Lower leg skin (tissue), 3 donors: ENCODE measurements at regions not wholly inside any gene's neighbourhood (a gene's known extent, or its start where the extent isn't known, plus 50 kb on each side); places are given as distances from the start of the nearest gene placed in this dataset.

Source experiments
- POLR2A ChIP-seq, 2 donors: fragments of 450-650 bp; IDR thresholded peaks; one replicate each; pipeline ENCODE4 v1.6.1; 2016 to 2017; ENCODE audit warnings: antibody characterized with exemption in 2 of 2, mild to moderate bottlenecking in 1 of 2, moderate library complexity in 1 of 2
- TF ChIP-seq, protein P1 (sequence below), 3 donors: fragments of 450-650 bp; IDR thresholded peaks; one replicate each; pipeline ENCODE4 v1.5.1; 2016; ENCODE audit warnings: antibody characterized with exemption in 3 of 3, mild to moderate bottlenecking in 3 of 3, moderate library complexity in 2 of 3

DNA sequence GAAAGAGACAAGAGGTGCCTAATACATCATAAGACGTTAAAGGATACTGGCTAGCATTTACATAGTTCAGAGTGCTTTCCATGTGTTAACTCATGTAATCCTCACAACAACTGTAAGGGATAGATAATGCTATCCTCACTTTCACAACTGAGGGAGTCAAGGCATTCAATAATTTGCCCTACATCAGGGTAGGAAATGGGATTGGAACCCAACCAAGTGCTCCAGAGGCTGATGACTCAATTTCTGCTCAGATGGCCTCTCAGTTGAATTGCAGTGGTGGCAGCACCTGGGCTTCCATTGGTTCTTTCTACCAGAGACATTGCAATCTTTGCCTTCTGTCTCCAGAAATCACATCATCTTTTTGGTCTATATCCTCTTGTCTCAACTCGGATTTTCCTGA lies 232.9 kb downstream of the ETS1 start:
- TF ChIP-seq, protein P1, sequence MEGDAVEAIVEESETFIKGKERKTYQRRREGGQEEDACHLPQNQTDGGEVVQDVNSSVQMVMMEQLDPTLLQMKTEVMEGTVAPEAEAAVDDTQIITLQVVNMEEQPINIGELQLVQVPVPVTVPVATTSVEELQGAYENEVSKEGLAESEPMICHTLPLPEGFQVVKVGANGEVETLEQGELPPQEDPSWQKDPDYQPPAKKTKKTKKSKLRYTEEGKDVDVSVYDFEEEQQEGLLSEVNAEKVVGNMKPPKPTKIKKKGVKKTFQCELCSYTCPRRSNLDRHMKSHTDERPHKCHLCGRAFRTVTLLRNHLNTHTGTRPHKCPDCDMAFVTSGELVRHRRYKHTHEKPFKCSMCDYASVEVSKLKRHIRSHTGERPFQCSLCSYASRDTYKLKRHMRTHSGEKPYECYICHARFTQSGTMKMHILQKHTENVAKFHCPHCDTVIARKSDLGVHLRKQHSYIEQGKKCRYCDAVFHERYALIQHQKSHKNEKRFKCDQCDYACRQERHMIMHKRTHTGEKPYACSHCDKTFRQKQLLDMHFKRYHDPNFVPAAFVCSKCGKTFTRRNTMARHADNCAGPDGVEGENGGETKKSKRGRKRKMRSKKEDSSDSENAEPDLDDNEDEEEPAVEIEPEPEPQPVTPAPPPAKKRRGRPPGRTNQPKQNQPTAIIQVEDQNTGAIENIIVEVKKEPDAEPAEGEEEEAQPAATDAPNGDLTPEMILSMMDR (IDR thresholded peaks at IDR 0.05) = no peak
- TF ChIP-seq POLR2A (IDR thresholded peaks at IDR 0.05) = no peak
